A673 (cell line): ENCODE measurements at regions not wholly inside any gene's neighbourhood (a gene's known extent, or its start where the extent isn't known, plus 50 kb on each side); places are given as distances from the start of the nearest gene placed in this dataset.

Source experiments
- BruUV-seq: library from RNA; stranded (reverse); fragments of 400-500 nt; replicated peaks from 2 replicates; lab custom pipeline; 2021; lab: Mats Ljungman, UMichigan
- CTCF ChIA-PET: fragments of 300-600 bp; sonication (Branson Sonifier 250); formaldehyde crosslinking; loops from one replicate; lab custom pipeline; 2022; ENCODE audit warnings: antibody characterized with exemption; lab: Charles Lee
- POLR2A ChIA-PET: fragments of 300-600 bp; sonication (Branson Sonifier 250); formaldehyde crosslinking; loops from one replicate; lab custom pipeline; 2022; ENCODE audit warnings: antibody characterized with exemption; ENCODE audit not compliant: low non-redundant PET; lab: Charles Lee
- DNase-seq: peaks from one replicate; pipeline ENCODE4 v3.0.0-alpha.2; 2015; ENCODE audit warnings: low spot score
- H3K27ac ChIP-seq: fragments of 200-600 bp; sonication (generic); 2 replicates; pipeline ENCODE4 v1.5.1; 2016; ENCODE audit warnings: mixed run types, low read depth, mild to moderate bottlenecking, mixed read lengths, antibody characterized with exemption, low read length; ENCODE audit not compliant: poor library complexity, severe bottlenecking
- H3K27me3 ChIP-seq: fragments of 200-600 bp; sonication (generic); replicated peaks from 2 replicates; pipeline ENCODE4 v1.6.1; 2017; ENCODE audit warnings: mixed run types, low read depth, mild to moderate bottlenecking, mixed read lengths, antibody characterized with exemption, low read length; ENCODE audit not compliant: insufficient read depth, poor library complexity
- H3K36me3 ChIP-seq: fragments of 200-600 bp; sonication (generic); 2 replicates; pipeline ENCODE4 v1.6.1; 2016; ENCODE audit warnings: mixed run types, mild to moderate bottlenecking, mixed read lengths, antibody characterized with exemption, low read length; ENCODE audit not compliant: insufficient read depth, poor library complexity, severe bottlenecking
- H3K4me1 ChIP-seq: fragments of 200-600 bp; sonication (generic); 2 replicates; pipeline ENCODE4 v1.6.1; 2017; ENCODE audit warnings: mixed run types, mild to moderate bottlenecking, mixed read lengths, antibody characterized with exemption, low read length; ENCODE audit not compliant: insufficient read depth, poor library complexity, severe bottlenecking
- H3K4me3 ChIP-seq: fragments of 200-600 bp; sonication (generic); 2 replicates; pipeline ENCODE4 v1.5.1; 2016; ENCODE audit warnings: low read depth, mixed run types, mild to moderate bottlenecking, mixed read lengths, low read length; ENCODE audit not compliant: poor library complexity, severe bottlenecking
- H3K9me3 ChIP-seq: fragments of 200-600 bp; sonication (generic); 2 replicates; pipeline ENCODE4 v1.6.1; 2016; ENCODE audit warnings: mixed run types, low read depth, mild to moderate bottlenecking, mixed read lengths, antibody characterized with exemption, low read length; ENCODE audit not compliant: poor library complexity, severe bottlenecking
- EZH2 ChIP-seq: fragments of 200-600 bp; sonication (generic); IDR thresholded peaks from 2 replicates; pipeline ENCODE4 v1.6.1; 2017; ENCODE audit warnings: borderline replicate concordance, low read depth, mild to moderate bottlenecking, mixed read lengths, antibody characterized with exemption, low read length; ENCODE audit not compliant: poor library complexity, severe bottlenecking
- intact Hi-C: fragments of 100-400 bp; cut with micrococcal nuclease; formaldehyde crosslinking; loops from one replicate; pipeline ENCODE4 v1.10.0; 2022; ENCODE audit not compliant: unreplicated experiment
- TF ChIP-seq, protein P1 (sequence below): fragments of 300-800, 200-600 bp; sonication (generic); conservative IDR thresholded peaks from 2 replicates; pipeline ENCODE4 v1.5.1; 2017; ENCODE audit warnings: low read depth, mild to moderate bottlenecking, antibody characterized with exemption, low read length, moderate library complexity, mixed read lengths

DNA sequence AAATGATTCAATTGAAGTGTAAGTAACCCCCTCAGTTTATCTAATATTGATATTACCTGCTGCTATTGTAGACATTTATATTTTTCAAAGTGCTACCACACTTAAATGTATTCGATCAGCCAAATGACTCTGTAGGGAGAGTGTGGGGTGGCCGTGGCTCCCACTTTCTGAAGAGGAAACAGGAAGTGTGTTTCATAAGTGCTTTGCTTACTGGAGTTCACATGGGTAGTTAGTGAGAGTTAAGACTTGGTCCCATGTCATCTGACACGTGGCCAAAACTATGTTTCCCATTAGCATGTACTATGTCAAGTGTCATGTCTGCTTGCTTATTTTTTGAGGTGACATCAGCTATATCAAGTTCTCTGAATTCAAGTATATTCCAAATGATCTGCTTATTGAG, 308.1 kb upstream of the GATB start:
- ChIA-PET POLR2A (no interaction called here), CTCF (no interaction called here)
- TF ChIP-seq EZH2 = no peak
- TF ChIP-seq, protein P1, sequence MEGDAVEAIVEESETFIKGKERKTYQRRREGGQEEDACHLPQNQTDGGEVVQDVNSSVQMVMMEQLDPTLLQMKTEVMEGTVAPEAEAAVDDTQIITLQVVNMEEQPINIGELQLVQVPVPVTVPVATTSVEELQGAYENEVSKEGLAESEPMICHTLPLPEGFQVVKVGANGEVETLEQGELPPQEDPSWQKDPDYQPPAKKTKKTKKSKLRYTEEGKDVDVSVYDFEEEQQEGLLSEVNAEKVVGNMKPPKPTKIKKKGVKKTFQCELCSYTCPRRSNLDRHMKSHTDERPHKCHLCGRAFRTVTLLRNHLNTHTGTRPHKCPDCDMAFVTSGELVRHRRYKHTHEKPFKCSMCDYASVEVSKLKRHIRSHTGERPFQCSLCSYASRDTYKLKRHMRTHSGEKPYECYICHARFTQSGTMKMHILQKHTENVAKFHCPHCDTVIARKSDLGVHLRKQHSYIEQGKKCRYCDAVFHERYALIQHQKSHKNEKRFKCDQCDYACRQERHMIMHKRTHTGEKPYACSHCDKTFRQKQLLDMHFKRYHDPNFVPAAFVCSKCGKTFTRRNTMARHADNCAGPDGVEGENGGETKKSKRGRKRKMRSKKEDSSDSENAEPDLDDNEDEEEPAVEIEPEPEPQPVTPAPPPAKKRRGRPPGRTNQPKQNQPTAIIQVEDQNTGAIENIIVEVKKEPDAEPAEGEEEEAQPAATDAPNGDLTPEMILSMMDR = no peak
- Histone ChIP-seq H3K9me3 (no peaks in the 10 kb centered on the region), H3K4me1 (no peaks in the 10 kb centered on the region), H3K27me3 (no peaks in the 10 kb centered on the region), H3K4me3 (no peak overlapping the region), H3K36me3 (no peaks in the 10 kb centered on the region), H3K27ac (no peak overlapping the region)
- no TSS peak for BruUV-seq
- intact Hi-C loops = no loop called here
- DNase-seq = no peak

DNA sequence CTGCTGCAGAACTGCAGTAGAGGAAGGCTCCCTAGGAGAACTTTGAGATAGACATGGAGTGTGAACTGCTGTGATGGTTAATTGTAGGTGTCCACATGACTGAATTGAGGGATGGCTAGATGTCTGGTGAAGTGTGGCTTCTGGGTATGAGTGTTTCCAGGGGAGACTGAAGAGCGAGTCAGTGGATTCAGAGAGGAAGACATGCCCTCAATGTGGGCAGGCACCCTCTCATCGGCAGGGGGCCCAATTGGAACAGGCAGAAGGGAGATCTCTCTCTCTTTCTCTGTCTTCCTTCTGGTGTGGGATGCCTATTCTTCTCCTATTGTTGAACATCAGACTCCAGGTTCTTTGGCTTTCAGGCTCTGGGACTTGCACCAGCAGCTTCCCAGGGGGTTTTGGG, 304.7 kb upstream of the GATB start:
- BruUV-seq = no TSS peak
- CTCF ChIA-PET = no interaction called here

DNA sequence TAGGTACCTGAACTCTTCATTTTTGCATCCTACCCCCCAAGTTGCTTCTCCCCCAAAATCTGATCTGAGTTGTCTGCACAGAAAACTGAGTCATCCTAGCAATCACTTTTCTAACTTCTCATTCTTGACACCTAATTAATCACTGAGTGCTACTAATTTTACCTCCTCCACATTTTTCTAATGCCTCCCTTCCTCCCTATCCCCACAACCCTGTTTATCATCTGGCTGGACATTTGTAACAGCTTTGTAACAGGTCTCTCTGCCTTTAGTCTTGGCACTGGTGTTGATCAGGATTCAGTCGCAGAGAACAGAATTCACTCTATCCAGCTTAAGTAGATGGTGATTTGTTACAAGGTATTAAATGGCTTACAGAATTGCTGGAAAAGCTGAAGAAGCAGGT, 303.9 kb upstream of the GATB start:
- no TSS peak for BruUV-seq
- ChIA-PET CTCF (no interaction called here), POLR2A (no interaction called here)
- Histone ChIP-seq H3K27me3 (no peaks in the 10 kb centered on the region), H3K27ac (no peak overlapping the region), H3K36me3 (no peaks in the 10 kb centered on the region), H3K4me1 (no peaks in the 10 kb centered on the region), H3K4me3 (no peak overlapping the region), H3K9me3 (no peaks in the 10 kb centered on the region)
- intact Hi-C loops = no loop called here
- no peak for DNase-seq
- no peak for TF ChIP-seq EZH2
- TF ChIP-seq, protein P1 = no peak

More for the DNA sequence above, 304.7 kb upstream of the GATB start:
- intact Hi-C loops = no loop called here
- H3K4me3 ChIP-seq = no peak overlapping the region
- POLR2A ChIA-PET = no interaction called here
- no peaks in the 10 kb centered on the region for H3K4me1 ChIP-seq
- no peaks in the 10 kb centered on the region for H3K9me3 ChIP-seq
- no peak overlapping the region for H3K27ac ChIP-seq
- H3K36me3 ChIP-seq = no peaks in the 10 kb centered on the region
- no peak for TF ChIP-seq EZH2
- TF ChIP-seq, protein P1 = no peak
- no peaks in the 10 kb centered on the region for H3K27me3 ChIP-seq
- DNase-seq = no peak
